ENCODE measurements at regions not wholly inside any gene's neighbourhood (a gene's known extent, or its start where the extent isn't known, plus 50 kb on each side); places are given as distances from the start of the nearest gene placed in this dataset.

DNA sequence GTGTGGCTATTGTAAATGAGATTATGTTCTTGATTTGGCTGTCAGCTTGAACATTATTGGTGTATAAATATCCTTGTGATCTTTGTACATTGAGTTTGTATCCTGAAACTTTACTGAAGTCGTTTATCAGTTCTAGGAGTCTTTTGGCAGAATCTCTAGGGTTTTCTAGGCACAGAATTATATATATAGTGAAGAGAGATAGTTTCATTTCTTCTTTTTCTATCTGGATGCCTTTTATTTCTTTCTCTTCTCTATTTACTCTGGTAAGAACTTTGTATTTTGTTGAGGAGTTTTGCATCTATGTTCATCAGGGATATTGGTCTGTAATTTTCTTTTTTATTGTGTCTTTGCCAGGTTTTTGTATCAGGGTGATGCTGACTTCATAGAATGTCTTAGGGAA lies 589.2 kb upstream of the MAN1A1 start:
- TF ChIP-seq, protein P1, sequence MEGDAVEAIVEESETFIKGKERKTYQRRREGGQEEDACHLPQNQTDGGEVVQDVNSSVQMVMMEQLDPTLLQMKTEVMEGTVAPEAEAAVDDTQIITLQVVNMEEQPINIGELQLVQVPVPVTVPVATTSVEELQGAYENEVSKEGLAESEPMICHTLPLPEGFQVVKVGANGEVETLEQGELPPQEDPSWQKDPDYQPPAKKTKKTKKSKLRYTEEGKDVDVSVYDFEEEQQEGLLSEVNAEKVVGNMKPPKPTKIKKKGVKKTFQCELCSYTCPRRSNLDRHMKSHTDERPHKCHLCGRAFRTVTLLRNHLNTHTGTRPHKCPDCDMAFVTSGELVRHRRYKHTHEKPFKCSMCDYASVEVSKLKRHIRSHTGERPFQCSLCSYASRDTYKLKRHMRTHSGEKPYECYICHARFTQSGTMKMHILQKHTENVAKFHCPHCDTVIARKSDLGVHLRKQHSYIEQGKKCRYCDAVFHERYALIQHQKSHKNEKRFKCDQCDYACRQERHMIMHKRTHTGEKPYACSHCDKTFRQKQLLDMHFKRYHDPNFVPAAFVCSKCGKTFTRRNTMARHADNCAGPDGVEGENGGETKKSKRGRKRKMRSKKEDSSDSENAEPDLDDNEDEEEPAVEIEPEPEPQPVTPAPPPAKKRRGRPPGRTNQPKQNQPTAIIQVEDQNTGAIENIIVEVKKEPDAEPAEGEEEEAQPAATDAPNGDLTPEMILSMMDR (optimal IDR thresholded peaks at IDR 0.05 in 1 of 3, IDR thresholded peaks at IDR 0.05 in 1 of 3, conservative IDR thresholded peaks at IDR 0.05 in 1 of 3; ENCODE audit: extremely low read depth in 1 of 3, insufficient read depth in 2 of 3, low read length in 3 of 3), result no peak
- TF ChIP-seq EZH2 (IDR thresholded peaks at IDR 0.05; ENCODE audit: low read length), result no peak

Measured in keratinocyte (primary cell).